HL-60 (cell line): ENCODE measurements at regions not wholly inside any gene's neighbourhood (a gene's known extent, or its start where the extent isn't known, plus 50 kb on each side); places are given as distances from the start of the nearest gene placed in this dataset.

Experiments
- POLR2AphosphoS5 ChIP-seq: IDR thresholded peaks from 2 replicates; pipeline ENCODE4 v1.6.1; 2012; ENCODE audit warnings: low read depth
- SPI1 ChIP-seq: IDR thresholded peaks from 2 replicates; pipeline ENCODE4 v1.6.1; 2012; ENCODE audit warnings: low read depth, mild to moderate bottlenecking, borderline replicate concordance
- TF ChIP-seq, protein P1 (sequence below): IDR thresholded peaks from one replicate; pipeline ENCODE4 v1.5.1; 2011; ENCODE audit warnings: low read length, control low read depth, inconsistent platforms; ENCODE audit not compliant: insufficient read depth
- TF ChIP-seq, protein P2 (sequence below): IDR thresholded peaks from 2 replicates; pipeline ENCODE4 v1.6.1; 2012; ENCODE audit warnings: low read depth; ENCODE audit not compliant: insufficient replicate concordance

DNA sequence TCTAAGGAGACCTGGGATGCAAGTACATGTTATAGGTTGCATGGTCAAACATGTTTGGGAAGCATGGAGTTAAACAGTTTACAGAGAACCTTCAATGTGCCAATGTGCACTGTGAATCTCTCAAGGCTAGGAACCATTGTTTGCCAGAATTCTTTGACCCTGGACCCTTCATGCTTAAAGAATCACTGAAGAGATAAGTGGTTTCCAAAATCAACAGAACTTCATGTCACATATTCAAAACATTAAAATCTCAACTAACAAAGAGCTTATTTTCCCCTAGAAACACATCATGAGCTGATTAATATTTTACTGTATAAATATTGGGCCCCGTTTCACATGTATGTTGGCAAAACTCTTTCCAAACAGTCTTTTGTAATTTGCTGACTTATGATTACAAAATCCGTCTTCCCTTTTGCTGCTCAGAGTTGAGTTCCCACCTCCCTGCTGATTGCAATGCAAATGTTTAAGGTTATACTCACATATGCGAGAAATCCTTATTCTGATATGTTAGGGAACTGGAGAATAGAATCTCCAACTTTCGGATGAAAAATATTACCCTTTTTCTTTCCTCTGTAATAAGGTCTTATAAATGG, 380.2 kb downstream of the DIPK2A start:
- TF ChIP-seq, protein P1, sequence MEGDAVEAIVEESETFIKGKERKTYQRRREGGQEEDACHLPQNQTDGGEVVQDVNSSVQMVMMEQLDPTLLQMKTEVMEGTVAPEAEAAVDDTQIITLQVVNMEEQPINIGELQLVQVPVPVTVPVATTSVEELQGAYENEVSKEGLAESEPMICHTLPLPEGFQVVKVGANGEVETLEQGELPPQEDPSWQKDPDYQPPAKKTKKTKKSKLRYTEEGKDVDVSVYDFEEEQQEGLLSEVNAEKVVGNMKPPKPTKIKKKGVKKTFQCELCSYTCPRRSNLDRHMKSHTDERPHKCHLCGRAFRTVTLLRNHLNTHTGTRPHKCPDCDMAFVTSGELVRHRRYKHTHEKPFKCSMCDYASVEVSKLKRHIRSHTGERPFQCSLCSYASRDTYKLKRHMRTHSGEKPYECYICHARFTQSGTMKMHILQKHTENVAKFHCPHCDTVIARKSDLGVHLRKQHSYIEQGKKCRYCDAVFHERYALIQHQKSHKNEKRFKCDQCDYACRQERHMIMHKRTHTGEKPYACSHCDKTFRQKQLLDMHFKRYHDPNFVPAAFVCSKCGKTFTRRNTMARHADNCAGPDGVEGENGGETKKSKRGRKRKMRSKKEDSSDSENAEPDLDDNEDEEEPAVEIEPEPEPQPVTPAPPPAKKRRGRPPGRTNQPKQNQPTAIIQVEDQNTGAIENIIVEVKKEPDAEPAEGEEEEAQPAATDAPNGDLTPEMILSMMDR = no peak
- TF ChIP-seq, protein P2, sequence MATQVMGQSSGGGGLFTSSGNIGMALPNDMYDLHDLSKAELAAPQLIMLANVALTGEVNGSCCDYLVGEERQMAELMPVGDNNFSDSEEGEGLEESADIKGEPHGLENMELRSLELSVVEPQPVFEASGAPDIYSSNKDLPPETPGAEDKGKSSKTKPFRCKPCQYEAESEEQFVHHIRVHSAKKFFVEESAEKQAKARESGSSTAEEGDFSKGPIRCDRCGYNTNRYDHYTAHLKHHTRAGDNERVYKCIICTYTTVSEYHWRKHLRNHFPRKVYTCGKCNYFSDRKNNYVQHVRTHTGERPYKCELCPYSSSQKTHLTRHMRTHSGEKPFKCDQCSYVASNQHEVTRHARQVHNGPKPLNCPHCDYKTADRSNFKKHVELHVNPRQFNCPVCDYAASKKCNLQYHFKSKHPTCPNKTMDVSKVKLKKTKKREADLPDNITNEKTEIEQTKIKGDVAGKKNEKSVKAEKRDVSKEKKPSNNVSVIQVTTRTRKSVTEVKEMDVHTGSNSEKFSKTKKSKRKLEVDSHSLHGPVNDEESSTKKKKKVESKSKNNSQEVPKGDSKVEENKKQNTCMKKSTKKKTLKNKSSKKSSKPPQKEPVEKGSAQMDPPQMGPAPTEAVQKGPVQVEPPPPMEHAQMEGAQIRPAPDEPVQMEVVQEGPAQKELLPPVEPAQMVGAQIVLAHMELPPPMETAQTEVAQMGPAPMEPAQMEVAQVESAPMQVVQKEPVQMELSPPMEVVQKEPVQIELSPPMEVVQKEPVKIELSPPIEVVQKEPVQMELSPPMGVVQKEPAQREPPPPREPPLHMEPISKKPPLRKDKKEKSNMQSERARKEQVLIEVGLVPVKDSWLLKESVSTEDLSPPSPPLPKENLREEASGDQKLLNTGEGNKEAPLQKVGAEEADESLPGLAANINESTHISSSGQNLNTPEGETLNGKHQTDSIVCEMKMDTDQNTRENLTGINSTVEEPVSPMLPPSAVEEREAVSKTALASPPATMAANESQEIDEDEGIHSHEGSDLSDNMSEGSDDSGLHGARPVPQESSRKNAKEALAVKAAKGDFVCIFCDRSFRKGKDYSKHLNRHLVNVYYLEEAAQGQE = no peak
- TF ChIP-seq POLR2AphosphoS5 (no peak), SPI1 (peak; percentile 34; the same call in 1 of the 2 replicates)
